Mesendoderm (in vitro differentiated cells): ENCODE measurements at regions not wholly inside any gene's neighbourhood (a gene's known extent, or its start where the extent isn't known, plus 50 kb on each side); places are given as distances from the start of the nearest gene placed in this dataset.
A peak's percentile ranks its signal among the peaks of the same experiment; 100 is the strongest.
"Not testable (repeated sequence)": the region's sequence is repeated elsewhere in the genome, so short reads cannot be mapped to it uniquely, and the experiment has no call there.

ENCODE experiments used
- DNase-seq: peaks from one replicate; pipeline ENCODE4 v3.0.0; 2013
- H2AK5ac ChIP-seq: 2 replicates; pipeline ENCODE4 v1.6.1; 2013; ENCODE audit warnings: low read length, inconsistent platforms
- H2BK120ac ChIP-seq: 2 replicates; pipeline ENCODE4 v1.6.1; 2013; ENCODE audit warnings: low read depth, mild to moderate bottlenecking, low read length, moderate library complexity, mixed read lengths
- H2BK15ac ChIP-seq: replicated peaks from 2 replicates; pipeline ENCODE4 v1.6.1; 2013; ENCODE audit warnings: low read depth, mild to moderate bottlenecking, moderate library complexity
- H2BK5ac ChIP-seq: 2 replicates; pipeline ENCODE4 v1.6.1; 2013; ENCODE audit warnings: low read length, inconsistent platforms
- H3K18ac ChIP-seq: 2 replicates; pipeline ENCODE4 v1.6.1; 2013; ENCODE audit warnings: mild to moderate bottlenecking, low read length, mixed read lengths
- H3K23ac ChIP-seq: one replicate; pipeline ENCODE4 v1.6.1; 2013; ENCODE audit warnings: low read length
- H3K27ac ChIP-seq: 2 replicates; pipeline ENCODE4 v1.5.1; 2013; ENCODE audit warnings: low read depth, mild to moderate bottlenecking, inconsistent platforms, low read length, moderate library complexity
- H3K27me3 ChIP-seq: 2 replicates; pipeline ENCODE4 v1.6.1; 2013; ENCODE audit warnings: low read length, control low read depth, mild to moderate bottlenecking, inconsistent platforms; ENCODE audit not compliant: insufficient read depth, poor library complexity
- H3K36me3 ChIP-seq: 2 replicates; pipeline ENCODE4 v1.6.1; 2013; ENCODE audit warnings: low read length, inconsistent platforms; ENCODE audit not compliant: control insufficient read depth, insufficient read depth
- H3K4ac ChIP-seq: one replicate; pipeline ENCODE4 v1.6.1; 2013; ENCODE audit warnings: low read depth, mild to moderate bottlenecking, low read length, moderate library complexity
- H3K4me1 ChIP-seq: 2 replicates; pipeline ENCODE4 v1.6.1; 2013; ENCODE audit warnings: low read depth, low read length, inconsistent platforms; ENCODE audit not compliant: control insufficient read depth
- H3K4me2 ChIP-seq: 2 replicates; pipeline ENCODE4 v1.6.1; 2013; ENCODE audit warnings: low read length
- H3K4me3 ChIP-seq: 2 replicates; pipeline ENCODE4 v1.5.1; 2013; ENCODE audit warnings: mild to moderate bottlenecking, low read length
- H3K56ac ChIP-seq: one replicate; pipeline ENCODE4 v1.6.1; 2013; ENCODE audit warnings: low read length
- H3K79me1 ChIP-seq: 2 replicates; pipeline ENCODE4 v1.6.1; 2013; ENCODE audit warnings: low read length, inconsistent platforms
- H3K79me2 ChIP-seq: 2 replicates; pipeline ENCODE4 v1.6.1; 2013; ENCODE audit warnings: mild to moderate bottlenecking, low read length; ENCODE audit not compliant: control insufficient read depth, insufficient read depth
- H3K9ac ChIP-seq: 2 replicates; pipeline ENCODE4 v1.6.1; 2013; ENCODE audit warnings: low read length, inconsistent platforms
- H4K5ac ChIP-seq: one replicate; pipeline ENCODE4 v1.6.1; 2013; ENCODE audit warnings: low read length
- H4K8ac ChIP-seq: one replicate; pipeline ENCODE4 v1.6.1; 2013; ENCODE audit warnings: low read depth, mild to moderate bottlenecking, control low read depth, low read length, moderate library complexity
- WGBS: extraction: QIAGEN DNeasy Blood & Tissue Kit; methylation state at CpG from one replicate; pipeline ENCODE4 v1.1.7; 2013; ENCODE audit warnings: low lambda C conversion rate, missing lambda C conversion rate; ENCODE audit not compliant: insufficient coverage; ENCODE audit errors: extremely low coverage; 5-methylcytosine and 5-hydroxymethylcytosine counted together

DNA sequence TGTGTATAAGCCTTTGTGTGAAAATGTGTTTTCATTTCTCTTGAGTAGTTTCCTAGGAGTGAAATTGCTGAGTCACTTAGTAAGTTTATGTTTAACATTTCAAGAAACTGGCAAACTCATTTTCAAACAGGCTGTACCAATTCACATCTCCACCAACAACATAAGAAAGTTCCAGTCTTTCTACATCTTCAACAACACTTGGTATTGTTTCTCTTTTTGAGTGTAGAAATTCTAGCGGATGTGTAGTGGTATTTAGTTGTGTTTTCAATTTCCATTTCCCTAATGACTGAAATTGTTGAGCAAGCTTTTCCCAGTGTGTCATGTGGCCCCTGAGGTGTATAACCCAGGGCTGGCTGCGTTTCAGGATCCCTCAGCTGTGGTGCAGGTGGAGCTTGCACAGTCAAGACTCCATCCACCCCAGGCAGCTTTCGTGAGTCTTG, 258.5 kb downstream of the PDCD6IP start:
- Histone ChIP-seq H2BK15ac (no peak overlapping the region), H3K79me1 (no peaks in the 10 kb centered on the region), H3K27me3 (no peaks in the 10 kb centered on the region), H3K4me3 (no peak overlapping the region), H2AK5ac (no peak overlapping the region), H2BK5ac (no peak overlapping the region), H3K9ac (no peak overlapping the region), H3K56ac (no peak overlapping the region), H3K4me2 (no peak overlapping the region), H3K18ac (no peak overlapping the region), H4K8ac (no peak overlapping the region), H2BK120ac (no peak overlapping the region), H3K79me2 (no peaks in the 10 kb centered on the region), H3K23ac (no peak overlapping the region), H3K27ac (no peak overlapping the region), H3K4ac (no peak overlapping the region), H3K4me1 (no peaks in the 10 kb centered on the region), H3K36me3 (no peaks in the 10 kb centered on the region), H4K5ac (no peak overlapping the region)
- no CpG with 5 or more reads among the region's 3 CpGs for WGBS
- no peak for DNase-seq

DNA sequence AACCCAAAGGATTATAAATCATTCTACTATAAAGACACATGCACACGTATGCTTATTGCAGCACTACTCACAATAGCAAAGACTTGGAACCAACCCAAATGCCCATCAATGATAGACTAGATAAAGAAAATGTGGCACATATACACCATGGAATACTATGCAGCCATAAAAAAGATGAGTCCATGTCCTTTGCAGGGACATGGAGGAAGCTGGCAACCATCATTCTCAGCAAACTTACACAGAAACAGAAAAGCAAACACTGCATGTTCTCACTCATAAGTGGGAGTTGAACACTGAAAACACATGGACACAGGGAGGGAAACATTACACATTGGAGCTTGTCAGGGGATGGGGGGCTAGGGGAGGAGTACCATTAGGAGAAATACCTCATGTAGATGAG, 262.6 kb downstream of the PDCD6IP start:
- not testable (repeated sequence) for H3K4me2 ChIP-seq, H3K18ac ChIP-seq, H2BK5ac ChIP-seq, H3K79me1 ChIP-seq, H3K79me2 ChIP-seq, H3K9ac ChIP-seq, H2BK15ac ChIP-seq, H3K4ac ChIP-seq, H3K56ac ChIP-seq, H4K5ac ChIP-seq, H3K27ac ChIP-seq, DNase-seq, H3K27me3 ChIP-seq, H3K36me3 ChIP-seq, H3K23ac ChIP-seq, H3K4me1 ChIP-seq, H3K4me3 ChIP-seq, H2AK5ac ChIP-seq, H4K8ac ChIP-seq, H2BK120ac ChIP-seq
- no CpG with 5 or more reads among the region's 1 CpG for WGBS

DNA sequence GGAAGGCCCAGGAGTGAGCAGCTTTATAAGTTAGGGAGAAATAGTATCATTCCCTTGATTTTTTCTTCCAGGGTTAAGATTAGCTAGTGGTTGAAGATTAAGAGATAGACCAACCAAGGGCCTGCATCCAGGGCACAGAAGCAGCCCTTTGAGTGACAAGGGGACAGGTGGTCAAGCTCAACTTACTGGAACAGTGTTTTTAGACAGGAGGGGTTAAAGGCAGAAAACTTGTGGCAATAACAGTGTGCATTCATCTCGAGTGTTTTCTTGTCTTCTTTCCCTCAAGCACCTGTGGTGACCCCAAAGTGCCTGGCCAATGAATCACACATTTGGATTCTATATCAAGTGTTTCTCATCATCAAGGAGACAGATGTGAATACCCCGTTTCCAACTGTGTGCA, 267.5 kb downstream of the PDCD6IP start:
- H3K36me3 ChIP-seq: no peaks in the 10 kb centered on the region
- no peaks in the 10 kb centered on the region for H3K79me1 ChIP-seq
- H3K56ac ChIP-seq: no peak overlapping the region
- no peak overlapping the region for H2BK120ac ChIP-seq
- no peak overlapping the region for H2BK5ac ChIP-seq
- no peak for DNase-seq
- H3K27ac ChIP-seq: no peak overlapping the region
- H3K23ac ChIP-seq: no peak overlapping the region
- no peak overlapping the region for H4K5ac ChIP-seq
- H3K79me2 ChIP-seq: no peaks in the 10 kb centered on the region
- H2BK15ac ChIP-seq: no peak overlapping the region
- no peak overlapping the region for H2AK5ac ChIP-seq
- H3K27me3 ChIP-seq: no peaks in the 10 kb centered on the region
- H3K18ac ChIP-seq: no peak overlapping the region
- no peak overlapping the region for H3K4me3 ChIP-seq
- no peak overlapping the region for H4K8ac ChIP-seq
- H3K4me2 ChIP-seq: no peak overlapping the region
- no peak overlapping the region for H3K4ac ChIP-seq
- WGBS: no CpG with 5 or more reads among the region's 2 CpGs
- no peaks in the 10 kb centered on the region for H3K4me1 ChIP-seq
- H3K9ac ChIP-seq: no peak overlapping the region

DNA sequence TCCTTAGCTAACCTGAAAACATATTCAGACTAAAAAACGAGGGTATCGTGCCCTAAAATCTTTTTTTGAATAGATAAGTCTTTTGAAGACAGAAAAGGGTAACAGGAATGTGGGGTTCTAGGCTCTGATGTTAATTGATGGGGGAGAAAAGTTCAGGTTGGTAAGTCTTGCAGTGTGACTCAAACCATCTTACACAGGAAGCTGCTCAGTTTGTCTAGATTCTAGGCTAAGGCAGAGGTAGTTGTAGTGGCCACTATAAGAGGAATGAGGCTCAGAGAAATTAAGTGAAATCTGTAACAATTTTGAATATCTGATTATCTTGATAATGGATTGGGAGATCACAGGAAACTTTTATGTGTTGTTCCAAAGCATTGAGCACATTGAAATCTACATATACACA, 267.9 kb downstream of the PDCD6IP start:
- no peak overlapping the region for H2AK5ac ChIP-seq
- no peak overlapping the region for H4K8ac ChIP-seq
- H2BK120ac ChIP-seq: no peak overlapping the region
- H3K79me2 ChIP-seq: no peaks in the 10 kb centered on the region
- H3K27me3 ChIP-seq: no peaks in the 10 kb centered on the region
- H3K4me3 ChIP-seq: no peak overlapping the region
- H3K18ac ChIP-seq: no peak overlapping the region
- H3K79me1 ChIP-seq: no peaks in the 10 kb centered on the region
- H2BK5ac ChIP-seq: no peak overlapping the region
- no peaks in the 10 kb centered on the region for H3K4me1 ChIP-seq
- H3K27ac ChIP-seq: no peak overlapping the region
- DNase-seq: no peak
- H3K9ac ChIP-seq: no peak overlapping the region
- H3K4ac ChIP-seq: no peak overlapping the region
- H3K36me3 ChIP-seq: no peaks in the 10 kb centered on the region
- no peak overlapping the region for H4K5ac ChIP-seq
- H3K56ac ChIP-seq: no peak overlapping the region
- no peak overlapping the region for H3K23ac ChIP-seq
- no peak overlapping the region for H3K4me2 ChIP-seq
- WGBS: no CpG with 5 or more reads among the region's 2 CpGs
- no peak overlapping the region for H2BK15ac ChIP-seq

DNA sequence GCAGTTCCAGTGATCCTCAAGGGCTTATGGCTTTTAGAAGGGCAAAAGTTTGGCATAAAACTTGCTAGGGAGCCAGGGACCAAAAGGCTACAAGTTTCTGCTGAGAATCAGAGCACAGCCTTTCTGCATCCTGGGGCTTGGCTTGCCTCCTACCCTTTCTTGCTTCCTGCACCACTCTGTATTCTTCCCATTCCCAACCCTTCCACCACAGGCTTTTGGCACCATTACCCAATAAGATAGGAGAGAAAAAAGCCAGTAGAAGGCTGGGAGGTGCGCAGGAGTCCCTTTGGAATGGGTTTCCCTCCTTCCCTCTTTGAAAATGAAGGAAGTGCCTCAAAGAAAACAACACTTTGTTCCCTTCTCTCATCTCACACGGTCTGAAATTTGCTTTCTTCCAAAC, 268.6 kb downstream of the PDCD6IP start:
- no peak overlapping the region for H3K9ac ChIP-seq
- no CpG with 5 or more reads among the region's 2 CpGs for WGBS
- H3K27ac ChIP-seq: no peak overlapping the region
- no peak overlapping the region for H3K4ac ChIP-seq
- no peak overlapping the region for H3K56ac ChIP-seq
- H2AK5ac ChIP-seq: no peak overlapping the region
- H3K79me2 ChIP-seq: no peaks in the 10 kb centered on the region
- H3K23ac ChIP-seq: no peak overlapping the region
- no peaks in the 10 kb centered on the region for H3K27me3 ChIP-seq
- no peak overlapping the region for H4K8ac ChIP-seq
- no peak overlapping the region for H3K18ac ChIP-seq
- no peak overlapping the region for H4K5ac ChIP-seq
- H2BK5ac ChIP-seq: no peak overlapping the region
- H3K4me1 ChIP-seq: no peaks in the 10 kb centered on the region
- H3K4me2 ChIP-seq: no peak overlapping the region
- no peak overlapping the region for H2BK120ac ChIP-seq
- DNase-seq: no peak
- H3K36me3 ChIP-seq: no peaks in the 10 kb centered on the region
- H3K4me3 ChIP-seq: no peak overlapping the region
- no peaks in the 10 kb centered on the region for H3K79me1 ChIP-seq
- H2BK15ac ChIP-seq: no peak overlapping the region

DNA sequence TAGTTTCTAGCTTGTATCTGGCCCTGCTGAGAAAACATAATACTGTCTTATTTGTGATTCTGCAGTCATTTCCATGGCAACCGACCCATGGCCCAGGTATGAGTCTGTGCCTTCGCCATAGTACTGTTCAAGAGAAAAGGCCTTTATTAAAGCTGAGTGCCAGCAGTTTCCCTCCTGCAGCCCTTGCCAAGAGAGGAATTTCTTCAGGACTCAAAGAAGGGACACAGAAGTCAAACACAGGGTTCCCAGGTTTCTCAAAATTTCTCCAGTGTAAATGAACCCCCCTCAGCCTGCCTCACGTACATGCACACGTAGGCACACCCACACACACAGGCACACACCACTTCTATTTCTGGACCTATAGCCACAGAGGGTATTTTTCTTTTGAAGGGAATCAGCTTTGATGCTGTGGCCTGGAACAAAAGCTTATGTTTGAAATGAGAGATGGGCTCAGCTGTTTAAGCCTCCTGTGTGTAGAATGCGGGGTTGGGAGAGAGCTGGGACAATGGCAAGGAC, 269.2 kb downstream of the PDCD6IP start:
- Histone ChIP-seq H3K4me3 (no peak overlapping the region), H3K9ac (no peak overlapping the region), H3K4me1 (no peaks in the 10 kb centered on the region), H3K4ac (no peak overlapping the region), H4K8ac (no peak overlapping the region), H3K79me1 (no peaks in the 10 kb centered on the region), H4K5ac (no peak overlapping the region), H3K27ac (no peak overlapping the region), H2AK5ac (no peak overlapping the region), H3K23ac (no peak overlapping the region), H2BK15ac (no peak overlapping the region), H3K18ac (no peak overlapping the region), H3K56ac (no peak overlapping the region), H3K27me3 (no peaks in the 10 kb centered on the region), H2BK5ac (no peak overlapping the region), H3K36me3 (no peaks in the 10 kb centered on the region), H3K4me2 (no peak overlapping the region), H3K79me2 (no peaks in the 10 kb centered on the region), H2BK120ac (no peak overlapping the region)
- DNase-seq: peak; percentile 20
- no CpG with 5 or more reads among the region's 5 CpGs for WGBS
